Activated CD4-positive, alpha-beta T cell treated with anti-CD3 and anti-CD28 coated beads, Interleukin-2, amount 50 U/mL, for 1 hour (primary cell): ENCODE measurements at regions not wholly inside any gene's neighbourhood (a gene's known extent, or its start where the extent isn't known, plus 50 kb on each side); places are given as distances from the start of the nearest gene placed in this dataset.
"Not testable (repeated sequence)": the region's sequence is repeated elsewhere in the genome, so short reads cannot be mapped to it uniquely, and the experiment has no call there.

ENCODE experiments used
- DNase-seq: peaks from one replicate; pipeline ENCODE4 v3.0.0-alpha.2; 2020

DNA sequence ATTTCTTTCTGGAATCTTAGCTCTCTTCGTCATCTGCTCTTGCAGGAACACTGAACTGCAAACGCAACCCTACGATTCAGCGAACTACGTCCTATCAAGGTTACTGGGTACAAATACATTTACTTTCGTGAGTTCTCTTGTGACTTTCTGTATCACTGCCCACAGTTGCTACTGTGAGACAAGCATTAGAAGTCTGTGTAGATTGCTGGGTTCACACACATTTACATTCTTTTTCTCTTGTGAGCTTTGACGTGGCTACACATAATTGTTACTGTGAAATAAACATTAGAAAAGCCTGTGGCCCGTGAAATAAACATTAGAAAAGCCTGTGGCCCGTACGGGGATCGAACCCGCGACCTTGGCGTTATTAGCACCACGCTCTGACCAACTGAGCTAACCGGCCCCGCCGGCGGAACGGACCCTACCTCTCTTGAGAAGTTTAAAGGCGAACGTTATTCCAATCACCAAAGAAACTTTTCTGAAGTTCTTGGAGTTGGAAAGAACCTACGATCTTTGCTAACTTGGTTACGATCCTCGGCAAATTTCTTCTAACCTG lies 61.2 kb upstream of the ZNF322 start:
- DNase-seq: not testable (repeated sequence)

DNA sequence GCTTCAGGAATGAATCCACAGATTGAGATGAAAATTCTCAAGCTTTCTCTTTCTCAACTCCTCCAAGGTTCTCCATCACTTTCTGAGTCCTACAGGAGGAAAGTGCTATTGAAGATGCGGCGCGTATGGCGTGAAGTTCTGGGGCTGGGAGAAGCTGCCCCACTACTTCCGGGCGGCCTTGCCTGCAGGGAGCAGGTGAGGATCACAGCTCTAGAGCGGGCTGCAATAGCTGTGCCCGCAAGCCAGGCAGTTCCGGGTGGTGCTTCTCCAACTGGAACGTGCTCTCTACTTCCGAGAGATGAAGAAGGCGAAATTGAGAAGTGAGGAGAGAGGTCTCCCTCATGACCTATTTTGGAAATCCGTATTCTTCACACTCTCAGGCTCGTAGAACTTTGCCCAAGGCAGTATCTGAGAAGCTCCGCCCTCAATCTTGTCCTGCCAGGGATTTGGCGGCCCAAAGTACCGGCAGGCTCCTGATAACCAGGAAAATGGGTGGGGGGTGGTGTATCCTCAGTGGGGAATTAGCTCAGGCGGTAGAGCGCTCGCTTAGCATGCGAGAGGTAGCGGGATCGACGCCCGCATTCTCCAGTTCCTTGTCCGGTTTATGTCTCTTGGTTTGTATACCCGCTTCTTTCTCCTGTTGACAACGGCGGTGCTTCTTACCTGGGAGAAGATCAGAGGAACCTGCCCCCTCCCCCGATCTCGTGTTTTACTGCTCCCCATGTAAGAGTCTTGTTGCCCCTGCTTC lies 70.6 kb upstream of the ZNF322 start:
- DNase-seq: not testable (repeated sequence)

DNA sequence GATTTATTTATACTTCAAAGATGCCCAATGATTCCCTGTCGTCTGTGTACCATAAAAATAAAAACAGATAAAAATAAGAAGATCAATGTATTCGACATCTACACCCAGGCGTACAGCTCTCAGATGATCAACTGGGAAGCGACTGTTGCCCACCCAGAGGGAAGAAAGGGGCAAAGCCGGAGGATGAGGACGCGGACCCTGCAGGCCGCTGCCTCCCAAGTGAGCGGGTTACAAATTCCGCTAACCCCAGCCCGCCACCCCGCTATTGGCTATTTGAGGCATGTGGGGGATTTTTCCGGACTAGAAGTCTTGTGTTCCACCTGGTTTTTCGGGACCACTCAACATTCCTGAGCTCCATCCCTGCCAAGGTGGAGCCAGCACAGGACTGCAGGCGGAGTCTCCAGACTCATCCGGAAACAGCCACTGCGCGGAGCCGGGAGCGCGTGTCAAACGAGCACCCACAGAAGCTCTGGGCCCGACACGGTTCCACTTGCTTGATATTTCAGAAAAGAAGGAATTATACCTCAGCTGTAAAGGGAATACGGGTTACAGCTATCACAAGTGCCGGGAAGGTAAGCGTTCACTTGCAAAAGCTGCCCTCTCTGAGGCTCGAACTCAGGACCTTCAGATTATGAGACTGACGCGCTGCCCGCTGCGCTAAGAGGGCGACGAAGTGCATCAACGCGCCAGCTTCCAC lies 75.4 kb upstream of the ZNF322 start:
- not testable (repeated sequence) for DNase-seq

DNA sequence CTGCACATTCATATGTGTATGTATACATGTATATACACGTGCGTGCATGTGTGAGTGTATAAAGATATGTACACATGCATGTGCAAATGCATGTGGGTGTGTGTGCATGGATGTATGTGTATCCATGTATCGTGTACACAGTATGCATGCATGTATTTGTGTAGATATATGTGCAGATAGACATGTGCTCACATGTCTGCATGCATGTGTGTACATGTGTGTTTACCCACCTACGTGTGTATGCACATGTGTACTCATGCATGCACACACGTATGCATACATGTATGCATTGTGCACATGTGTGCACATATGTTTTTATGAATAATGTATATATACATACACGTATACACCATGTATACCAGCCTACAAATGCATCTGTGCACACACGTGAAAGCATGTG lies 80.3 kb upstream of the ZNF322 start:
- no peak for DNase-seq

DNA sequence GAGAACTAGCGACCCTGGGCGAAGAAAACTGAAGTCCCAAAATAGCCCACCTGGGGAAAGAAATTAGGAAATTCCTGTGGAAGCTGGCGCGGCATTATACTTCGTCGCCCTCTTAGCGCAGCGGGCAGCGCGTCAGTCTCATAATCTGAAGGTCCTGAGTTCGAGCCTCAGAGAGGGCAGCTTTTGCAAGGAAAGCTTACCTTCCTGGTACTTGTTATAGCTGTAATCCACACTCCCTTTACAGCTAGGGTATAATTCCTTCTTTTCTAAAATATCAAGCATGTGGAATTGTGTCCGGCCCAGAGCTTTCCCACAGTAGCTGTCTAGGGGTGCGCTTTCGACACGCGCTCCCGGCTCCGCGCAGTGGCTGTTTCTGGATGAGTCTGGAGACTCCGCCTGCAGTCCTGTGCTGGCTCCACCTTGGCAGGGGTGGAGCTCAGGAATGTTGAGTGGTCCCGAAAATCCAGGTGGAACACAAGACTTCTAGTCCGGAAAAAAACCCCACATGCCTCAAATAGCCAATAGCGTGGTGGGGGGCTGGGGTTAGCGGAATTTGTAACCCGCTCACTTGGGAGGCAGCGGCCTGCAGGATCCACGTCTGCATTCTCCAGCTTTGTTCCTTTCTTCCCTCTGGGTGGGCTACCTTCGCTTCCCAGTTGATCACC lies 83.7 kb upstream of the ZNF322 start:
- no peak for DNase-seq

DNA sequence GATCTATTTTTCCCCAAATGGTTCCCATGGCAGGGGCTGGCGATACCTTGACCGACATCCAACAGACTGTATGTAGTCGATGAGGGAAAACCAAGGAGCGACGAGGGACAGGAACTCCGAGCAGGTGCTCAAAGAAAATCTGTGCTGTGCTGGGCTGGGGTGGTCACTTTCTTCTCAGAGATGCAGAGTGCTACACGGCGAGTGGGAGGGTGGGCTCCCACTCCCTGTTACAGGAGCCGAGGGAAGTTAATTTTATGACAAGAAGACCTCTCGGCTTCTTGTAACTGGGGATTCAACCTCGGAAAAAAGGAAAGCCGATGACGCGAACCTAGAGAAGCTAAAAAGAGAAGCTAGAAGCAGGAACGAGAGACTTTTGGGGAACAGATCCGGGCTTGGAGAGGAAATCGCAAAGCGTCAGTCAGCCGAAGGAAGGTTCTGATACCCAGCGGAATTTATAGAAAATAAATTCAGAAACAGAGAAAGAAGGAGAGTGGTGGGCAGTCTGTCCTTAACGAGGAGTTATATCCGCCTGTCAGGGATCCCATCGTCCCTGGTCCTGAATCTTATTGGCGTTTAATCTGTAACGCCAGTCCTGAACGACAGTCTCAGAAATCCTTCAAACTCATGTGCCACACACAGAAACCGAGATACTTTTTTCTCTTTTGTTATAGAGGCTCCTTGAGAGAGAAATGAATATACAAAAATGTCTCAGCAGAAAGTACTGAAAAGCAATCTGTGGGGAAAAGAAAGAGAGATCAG lies 84.6 kb upstream of the ZNF322 start:
- no peak for DNase-seq

DNA sequence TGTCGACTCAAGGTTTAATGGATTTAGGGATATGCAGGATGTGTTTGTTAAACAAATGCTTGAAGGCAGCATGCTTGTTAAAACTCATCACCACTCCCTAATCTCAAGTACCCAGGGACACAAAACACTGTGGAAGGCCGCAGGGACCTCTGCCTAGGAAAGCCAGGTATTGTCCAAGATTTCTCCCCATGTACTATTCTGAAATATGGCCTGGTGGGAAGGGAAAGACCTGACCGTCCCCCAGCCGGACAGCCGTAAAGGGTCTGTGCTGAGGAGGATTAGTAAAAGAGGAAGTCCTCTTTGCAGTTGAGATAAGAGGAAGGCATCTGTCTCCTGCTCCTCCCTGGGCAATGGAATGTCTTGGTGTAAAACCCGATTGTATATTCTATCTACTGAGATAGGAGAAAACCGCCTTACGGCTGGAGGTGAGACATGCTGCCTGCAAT lies 85.3 kb upstream of the ZNF322 start:
- DNase-seq: not testable (repeated sequence)

DNA sequence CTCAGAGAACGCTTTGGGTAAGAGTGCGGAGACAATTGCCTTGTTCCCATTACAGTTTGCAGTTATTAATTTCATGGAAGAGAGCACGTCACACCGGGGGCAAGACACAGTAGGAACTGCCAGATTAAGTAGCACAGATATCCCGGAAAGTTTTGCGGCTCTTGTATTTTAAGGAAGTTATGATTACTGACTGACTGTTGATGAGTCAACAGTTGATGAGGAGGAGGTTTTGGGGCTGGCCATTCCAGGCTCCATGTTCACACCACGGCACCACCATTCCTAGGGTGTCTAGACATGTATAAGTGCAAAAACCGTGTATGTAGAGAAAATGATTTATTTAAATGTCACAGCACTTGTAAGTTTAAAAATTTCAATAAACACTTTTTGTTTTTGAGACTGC lies 86.4 kb upstream of the ZNF322 start:
- not testable (repeated sequence) for DNase-seq

DNA sequence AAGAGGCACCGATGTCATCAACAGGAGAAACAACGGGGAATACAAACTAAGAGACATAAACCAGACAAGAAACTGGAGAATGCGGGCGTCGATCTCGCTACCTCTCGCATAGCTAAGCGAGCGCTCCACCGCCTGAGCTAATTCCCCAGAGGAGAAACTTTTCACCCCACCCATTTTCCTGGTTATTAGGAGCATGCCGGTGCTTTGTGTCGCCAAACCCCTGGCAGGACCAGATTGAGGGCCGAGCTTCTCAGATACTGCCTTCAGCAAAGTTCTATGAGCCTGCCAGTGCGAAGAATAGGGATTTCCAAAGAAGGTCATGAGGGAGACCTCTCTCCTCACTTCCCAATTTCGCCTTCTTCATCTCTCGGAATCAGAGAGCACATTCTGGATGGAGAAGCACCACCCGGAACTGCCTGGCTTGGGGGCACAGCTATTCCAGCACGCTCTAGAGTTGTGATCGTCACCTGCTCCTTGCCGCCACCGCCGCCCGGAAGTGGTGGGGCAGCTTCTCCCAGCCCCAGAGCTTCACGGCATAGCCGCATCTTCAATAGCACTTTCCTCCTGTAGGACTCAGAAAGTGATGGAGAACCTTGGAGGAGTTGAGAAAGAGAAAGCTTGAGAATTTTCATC lies 89.7 kb upstream of the ZNF322 start:
- DNase-seq: not testable (repeated sequence)

DNA sequence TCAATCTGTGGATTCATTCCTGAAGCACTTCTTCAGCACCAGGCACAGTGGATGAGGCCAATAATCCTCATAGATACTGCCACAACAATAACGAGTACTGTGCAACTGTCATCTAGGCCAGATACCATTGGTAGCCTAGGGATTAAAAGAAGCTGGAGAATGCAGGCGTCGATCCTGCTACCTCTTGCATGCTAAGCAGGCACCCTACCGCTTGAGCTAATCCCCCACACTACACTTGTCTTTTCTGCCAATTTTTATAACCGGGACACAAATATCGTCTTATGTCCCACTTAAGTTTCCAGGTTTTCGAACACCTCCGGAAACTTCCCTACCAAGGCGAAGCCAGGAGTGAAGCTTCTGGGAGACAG lies 90.2 kb upstream of the ZNF322 start:
- not testable (repeated sequence) for DNase-seq

DNA sequence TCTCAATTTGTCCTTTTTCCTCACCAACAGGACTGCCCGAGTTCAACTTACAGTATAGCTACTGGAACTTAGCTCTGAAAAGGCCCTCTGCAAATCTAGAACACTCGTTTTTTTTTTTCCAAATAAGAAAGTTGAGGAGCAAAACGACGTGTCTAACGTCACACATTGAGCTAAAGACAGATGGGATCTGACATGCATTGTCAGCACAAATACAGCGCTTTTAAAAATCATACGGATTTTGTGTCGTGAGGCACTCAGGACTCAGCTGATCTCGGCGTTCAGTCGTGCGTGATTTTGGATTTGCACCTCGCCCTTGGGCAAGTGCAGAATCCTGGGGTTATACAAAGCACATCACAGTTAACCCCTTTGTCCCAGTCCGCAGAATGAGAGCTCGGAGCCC lies 94.7 kb upstream of the ZNF322 start:
- no peak for DNase-seq

DNA sequence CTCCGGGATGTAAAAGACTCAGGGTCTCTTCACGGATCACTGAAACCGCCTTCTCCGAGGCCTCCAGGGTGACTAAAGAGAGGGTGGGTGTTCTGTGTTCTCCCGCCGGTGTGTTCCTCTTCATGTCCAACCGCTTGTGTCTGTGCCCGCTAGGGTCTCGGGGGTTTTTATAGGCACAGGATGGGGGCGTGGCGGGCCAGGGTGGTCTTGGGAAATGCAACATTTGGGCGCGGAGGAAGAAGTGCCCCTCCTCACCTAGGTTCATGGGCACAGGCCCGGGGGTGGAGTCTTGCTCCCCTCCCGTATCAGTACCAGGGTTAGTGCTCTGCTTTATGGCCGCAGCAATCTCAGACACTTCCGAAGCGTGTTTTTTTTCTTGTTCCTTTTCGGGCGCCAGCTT lies 95.3 kb upstream of the ZNF322 start:
- not testable (repeated sequence) for DNase-seq

DNA sequence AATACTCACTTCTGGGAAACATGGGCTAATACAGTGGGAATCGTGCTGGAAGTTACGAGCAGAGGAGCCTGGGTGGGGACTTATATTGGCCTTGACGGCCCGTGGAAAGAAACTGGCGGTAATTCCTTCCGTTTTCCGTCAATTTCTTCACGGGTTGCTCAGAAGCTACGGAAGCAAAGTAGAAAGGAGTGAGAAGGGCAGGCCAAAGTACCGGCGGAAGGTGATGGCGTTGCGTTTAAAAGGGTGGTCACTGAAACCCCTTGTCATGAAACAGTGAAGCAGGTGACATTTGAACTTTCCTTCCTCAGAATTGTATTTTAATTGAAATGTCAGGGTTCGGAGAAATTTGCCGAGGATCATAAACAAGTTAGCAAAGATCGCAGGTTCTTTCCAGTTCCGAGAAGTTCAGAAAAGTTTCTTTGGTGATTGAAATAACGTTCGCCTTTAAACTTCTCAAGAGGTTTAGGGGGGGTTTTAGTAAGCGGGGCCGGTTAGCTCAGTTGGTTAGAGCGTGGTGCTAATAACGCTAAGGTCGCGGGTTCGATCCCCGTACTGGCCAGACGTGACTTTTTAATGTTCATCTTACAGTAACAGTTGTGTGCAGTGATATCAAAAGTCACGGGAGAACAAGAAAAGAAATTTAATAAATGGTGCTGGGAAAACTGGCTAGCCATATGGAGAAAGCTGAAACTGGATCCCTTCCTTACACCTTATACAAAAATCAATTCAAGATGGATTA lies 96.7 kb upstream of the ZNF322 start:
- not testable (repeated sequence) for DNase-seq

DNA sequence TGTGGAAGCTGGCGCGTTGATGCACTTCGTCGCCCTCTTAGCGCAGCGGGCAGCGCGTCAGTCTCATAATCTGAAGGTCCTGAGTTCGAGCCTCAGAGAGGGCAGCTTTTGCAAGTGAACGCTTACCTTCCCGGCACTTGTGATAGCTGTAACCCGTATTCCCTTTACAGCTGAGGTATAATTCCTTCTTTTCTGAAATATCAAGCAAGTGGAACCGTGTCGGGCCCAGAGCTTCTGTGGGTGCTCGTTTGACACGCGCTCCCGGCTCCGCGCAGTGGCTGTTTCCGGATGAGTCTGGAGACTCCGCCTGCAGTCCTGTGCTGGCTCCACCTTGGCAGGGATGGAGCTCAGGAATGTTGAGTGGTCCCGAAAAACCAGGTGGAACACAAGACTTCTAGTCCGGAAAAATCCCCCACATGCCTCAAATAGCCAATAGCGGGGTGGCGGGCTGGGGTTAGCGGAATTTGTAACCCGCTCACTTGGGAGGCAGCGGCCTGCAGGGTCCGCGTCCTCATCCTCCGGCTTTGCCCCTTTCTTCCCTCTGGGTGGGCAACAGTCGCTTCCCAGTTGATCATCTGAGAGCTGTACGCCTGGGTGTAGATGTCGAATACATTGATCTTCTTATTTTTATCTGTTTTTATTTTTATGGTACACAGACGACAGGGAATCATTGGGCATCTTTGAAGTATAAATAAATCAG lies 106.8 kb upstream of the ZNF322 start:
- DNase-seq: not testable (repeated sequence)

DNA sequence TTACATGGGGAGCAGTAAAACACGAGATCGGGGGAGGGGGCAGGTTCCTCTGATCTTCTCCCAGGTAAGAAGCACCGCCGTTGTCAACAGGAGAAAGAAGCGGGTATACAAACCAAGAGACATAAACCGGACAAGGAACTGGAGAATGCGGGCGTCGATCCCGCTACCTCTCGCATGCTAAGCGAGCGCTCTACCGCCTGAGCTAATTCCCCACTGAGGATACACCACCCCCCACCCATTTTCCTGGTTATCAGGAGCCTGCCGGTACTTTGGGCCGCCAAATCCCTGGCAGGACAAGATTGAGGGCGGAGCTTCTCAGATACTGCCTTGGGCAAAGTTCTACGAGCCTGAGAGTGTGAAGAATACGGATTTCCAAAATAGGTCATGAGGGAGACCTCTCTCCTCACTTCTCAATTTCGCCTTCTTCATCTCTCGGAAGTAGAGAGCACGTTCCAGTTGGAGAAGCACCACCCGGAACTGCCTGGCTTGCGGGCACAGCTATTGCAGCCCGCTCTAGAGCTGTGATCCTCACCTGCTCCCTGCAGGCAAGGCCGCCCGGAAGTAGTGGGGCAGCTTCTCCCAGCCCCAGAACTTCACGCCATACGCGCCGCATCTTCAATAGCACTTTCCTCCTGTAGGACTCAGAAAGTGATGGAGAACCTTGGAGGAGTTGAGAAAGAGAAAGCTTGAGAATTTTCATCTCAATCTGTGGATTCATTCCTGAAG lies 111.6 kb upstream of the ZNF322 start:
- DNase-seq: not testable (repeated sequence)

DNA sequence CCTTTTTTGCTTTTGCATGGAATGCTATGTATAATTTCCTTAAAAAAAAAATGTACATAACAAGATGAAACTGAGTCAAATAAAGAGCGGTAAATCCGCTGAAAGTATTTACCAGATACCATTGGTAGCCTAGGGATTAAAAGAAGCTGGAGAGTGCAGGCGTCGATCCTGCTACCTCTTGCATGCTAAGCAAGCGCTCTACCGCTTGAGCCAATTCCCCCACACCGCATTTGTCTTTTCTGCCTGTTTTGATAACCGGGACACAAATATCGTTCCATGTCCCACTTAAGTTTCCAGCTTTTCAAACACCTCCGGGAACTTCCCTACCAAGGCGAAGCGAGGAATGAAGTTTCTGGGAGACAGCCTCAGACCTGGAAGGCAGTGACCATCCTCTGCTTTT lies 113.9 kb upstream of the ZNF322 start:
- DNase-seq: not testable (repeated sequence)

DNA sequence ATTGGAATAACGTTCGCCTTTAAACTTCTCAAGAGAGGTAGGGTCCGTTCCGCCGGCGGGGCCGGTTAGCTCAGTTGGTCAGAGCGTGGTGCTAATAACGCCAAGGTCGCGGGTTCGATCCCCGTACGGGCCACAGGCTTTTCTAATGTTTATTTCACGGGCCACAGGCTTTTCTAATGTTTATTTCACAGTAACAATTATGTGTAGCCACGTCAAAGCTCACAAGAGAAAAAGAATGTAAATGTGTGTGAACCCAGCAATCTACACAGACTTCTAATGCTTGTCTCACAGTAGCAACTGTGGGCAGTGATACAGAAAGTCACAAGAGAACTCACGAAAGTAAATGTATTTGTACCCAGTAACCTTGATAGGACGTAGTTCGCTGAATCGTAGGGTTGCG lies 121.0 kb upstream of the ZNF322 start:
- not testable (repeated sequence) for DNase-seq

DNA sequence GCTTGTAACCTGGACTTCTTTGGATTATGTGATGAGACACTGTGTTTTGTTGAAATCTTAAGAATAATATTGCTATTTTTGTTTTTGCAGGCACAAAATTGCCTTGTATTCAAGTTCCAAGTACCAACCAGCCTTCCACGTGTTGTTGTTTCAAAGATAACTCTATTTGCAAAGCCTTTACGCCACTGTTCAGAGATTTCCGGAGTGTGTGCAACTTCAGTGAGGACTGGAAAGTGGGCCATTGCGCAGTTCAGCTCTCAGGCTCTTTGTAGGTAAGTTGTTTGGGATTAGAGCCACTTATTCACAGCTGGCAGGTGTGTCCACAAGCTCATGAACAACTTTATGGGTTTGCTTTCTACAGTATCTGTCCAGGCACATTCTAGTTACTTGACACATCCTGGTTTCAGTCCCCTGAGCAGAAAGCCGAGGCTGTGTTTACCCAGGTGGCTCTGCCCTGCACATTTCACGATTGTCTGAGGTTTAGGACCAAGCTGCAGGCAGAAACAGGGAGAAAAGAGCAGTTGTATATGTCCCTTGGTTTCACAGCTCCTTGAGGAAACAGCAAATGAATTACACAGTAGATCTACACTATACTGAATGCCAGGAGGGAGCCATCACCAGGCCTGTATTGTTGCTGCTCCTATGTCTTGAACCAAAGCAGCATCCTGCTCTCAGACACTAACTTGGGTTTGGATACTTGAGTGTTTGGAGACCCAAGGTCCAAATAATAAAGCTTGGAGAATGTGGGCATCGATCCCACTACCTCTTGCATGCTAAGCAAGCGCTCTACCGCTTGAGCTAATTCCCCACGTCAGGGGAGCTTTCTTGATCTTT lies 136.1 kb upstream of the ZNF322 start:
- DNase-seq: not testable (repeated sequence)
